GM18502 (cell line): ENCODE measurements at regions not wholly inside any gene's neighbourhood (a gene's known extent, or its start where the extent isn't known, plus 50 kb on each side); places are given as distances from the start of the nearest gene placed in this dataset.

Source experiments
- ATAC-seq: cut with Tn5 transposase; IDR thresholded peaks from one replicate; pipeline ENCODE4 v1.9.1; 2021; ENCODE audit warnings: mild to moderate bottlenecking; ENCODE audit not compliant: unreplicated experiment, poor library complexity

DNA sequence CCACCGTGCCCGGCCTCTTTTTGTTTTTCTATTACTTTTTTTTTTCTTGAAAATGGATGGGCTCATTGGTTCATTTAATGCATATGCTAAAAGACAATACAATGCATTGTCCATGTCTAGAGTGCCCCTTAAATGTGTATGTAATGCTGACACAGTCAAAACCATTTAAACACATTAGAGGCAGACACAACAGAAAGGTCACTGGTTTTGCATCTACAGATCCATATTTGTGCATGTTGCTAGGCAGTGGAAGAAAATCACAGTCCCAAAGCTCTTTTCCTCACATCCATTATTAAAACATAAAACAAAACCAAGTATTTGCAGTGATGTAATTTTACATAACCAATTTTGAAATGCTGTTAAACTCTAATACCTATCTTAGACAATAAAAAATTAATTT is 389.0 kb downstream of the TAF11L14 start:
- ATAC-seq: no peak

DNA sequence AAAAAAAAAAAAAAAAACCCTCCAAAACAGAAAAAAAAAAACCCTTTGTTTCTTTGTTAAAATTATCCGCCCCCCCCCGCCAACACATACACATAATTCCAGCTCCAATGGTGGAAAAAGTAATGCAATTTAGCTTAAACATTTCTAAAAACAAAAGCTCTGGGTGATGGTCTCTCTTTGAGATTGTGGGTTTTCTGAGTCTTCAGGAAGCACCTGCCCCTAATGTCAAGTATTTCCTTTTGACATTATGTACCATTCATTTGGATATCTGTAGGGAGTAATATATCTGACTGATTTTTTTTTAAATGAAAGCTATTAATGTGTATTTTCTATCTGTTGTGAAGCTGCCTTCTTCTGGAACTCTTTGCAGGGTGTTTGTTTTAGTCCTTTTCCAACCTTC is 389.7 kb downstream of the TAF11L14 start:
- ATAC-seq: no peak

DNA sequence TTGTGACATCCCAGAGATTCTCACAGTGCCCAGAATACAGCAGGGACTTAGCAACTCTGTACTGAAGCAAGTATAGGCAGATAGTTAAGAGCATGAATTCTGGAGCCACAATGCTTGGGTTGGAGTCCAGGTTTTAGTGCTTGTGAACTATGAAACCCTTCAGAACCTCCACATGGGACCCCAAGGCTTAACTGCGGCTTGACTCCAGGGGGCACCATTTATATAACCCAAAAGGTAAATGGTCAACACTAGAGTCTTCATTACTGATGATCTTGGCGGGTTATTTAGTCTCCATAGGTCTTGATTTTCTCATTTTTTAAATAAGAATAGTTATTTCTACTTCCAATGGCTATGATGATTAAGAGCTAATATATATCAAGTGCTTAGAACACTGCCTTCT is 390.3 kb downstream of the TAF11L14 start:
- no peak for ATAC-seq

DNA sequence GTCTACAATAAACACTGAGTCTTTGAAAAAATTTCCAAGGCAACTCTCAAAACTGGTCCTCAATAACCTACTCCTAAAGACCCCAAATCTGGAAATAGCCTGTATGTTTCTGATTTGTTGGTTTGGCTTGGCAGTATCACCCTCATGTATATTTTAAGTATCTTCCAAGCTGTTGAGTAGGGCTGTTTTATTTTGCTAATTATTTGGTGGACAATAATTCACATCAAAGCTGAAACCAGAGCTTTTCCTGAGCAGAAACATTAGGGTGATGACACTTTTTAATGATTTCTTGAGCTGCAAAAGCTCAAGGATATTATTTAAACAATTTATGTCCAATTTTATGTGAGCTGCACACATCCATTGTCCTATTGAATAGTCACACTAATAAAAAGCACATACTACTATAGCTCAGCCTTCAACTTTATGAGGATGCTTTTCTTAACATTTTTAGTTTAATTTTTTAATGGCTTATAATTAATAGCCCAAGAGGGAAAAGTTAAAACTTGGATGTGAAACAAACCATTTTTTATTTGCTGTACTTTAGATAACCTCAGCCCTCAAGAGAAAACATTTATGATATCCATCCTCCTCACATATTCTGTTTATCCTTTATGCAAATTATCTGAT is 393.1 kb downstream of the TAF11L14 start:
- ATAC-seq: no peak

- ATAC-seq: no peak
Measured at GRCh38 chr5:18028036-18028435, 393.8 kb downstream of the TAF11L14 start.

DNA sequence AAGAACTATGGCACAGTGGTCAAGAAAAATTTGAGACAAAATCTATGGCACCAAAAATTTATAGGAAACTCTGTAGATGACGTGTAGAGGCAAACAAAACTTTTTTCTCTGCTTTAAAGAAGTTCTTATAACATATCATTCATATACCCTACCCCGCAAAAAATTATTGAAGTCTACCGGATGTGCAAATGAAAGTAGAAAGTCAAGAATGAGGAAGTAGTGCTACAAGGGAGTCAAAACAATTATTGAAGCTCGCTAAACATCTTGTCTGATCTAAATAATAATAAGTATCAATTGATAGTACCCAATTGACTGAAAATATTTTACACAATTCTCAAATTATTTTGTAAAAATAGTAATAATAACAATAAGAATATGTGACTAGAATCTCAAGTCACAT is 398.5 kb downstream of the TAF11L14 start:
- no peak for ATAC-seq

GRCh38 chr5:18036531-18036930 is 402.3 kb downstream of the TAF11L14 start:
- no peak for ATAC-seq

DNA sequence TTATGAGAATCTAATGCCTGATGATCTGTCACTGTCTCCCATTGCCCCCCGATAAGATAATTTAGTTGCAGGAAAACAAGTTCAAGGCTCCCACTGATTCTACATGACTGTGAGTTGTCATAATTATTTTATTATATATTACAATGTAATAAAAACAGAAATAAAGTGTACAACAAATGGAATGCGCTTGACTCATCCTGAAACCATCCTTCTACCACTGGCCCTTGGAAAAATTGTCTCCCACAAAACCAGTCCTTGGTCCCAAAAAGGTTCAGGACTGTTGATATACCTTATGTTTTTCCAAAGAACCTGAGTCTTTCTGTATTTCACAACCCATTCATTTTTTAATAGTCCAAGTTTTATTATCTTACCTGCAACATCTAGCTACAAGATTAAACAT is 403.5 kb downstream of the TAF11L14 start:
- ATAC-seq: no peak

- no peak for ATAC-seq
Measured at GRCh38 chr5:18043344-18043743, 409.1 kb downstream of the TAF11L14 start.

GRCh38 chr5:18048449-18048848 is 414.2 kb downstream of the TAF11L14 start:
- no peak for ATAC-seq

DNA sequence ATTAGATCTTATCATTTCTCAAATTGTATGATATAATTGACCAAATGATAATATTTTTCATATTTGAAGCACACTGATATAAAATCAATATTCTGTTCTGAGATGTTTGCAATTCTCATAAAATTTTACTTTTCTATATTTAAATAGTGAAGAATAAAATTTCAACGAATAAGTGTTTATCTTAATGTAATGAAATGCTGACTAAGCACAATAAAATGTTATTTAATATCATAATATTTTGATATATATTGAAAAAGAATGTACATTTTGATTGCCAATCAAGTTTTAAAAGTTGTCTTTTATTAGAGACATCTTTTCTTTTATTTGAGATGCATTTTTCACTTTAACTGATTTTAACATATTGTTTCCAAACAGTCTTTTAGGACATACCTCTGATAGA is 416.1 kb downstream of the TAF11L14 start:
- no peak for ATAC-seq

GRCh38 chr5:18050776-18051175 is 416.5 kb downstream of the TAF11L14 start:
- ATAC-seq: no peak

DNA sequence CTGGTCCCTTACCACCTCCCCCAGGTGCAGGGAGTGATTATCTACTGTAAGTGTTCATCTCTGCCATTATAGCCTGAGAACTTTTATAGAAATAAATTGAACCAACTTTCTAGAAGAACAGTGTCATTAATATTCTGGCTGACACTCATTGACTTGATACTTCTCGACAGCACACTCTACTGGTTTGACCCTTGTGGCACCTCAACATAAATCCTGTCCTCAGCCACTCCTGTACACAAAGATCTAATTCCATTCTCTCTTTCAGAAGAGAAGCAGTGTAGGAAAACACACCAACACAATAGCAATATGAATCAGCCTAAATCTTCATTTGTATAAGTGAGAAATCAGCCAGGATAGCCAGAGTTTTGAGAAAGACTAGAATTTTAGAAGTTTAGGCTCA is 417.7 kb downstream of the TAF11L14 start:
- no peak for ATAC-seq

GRCh38 chr5:18052569-18052968 is 418.3 kb downstream of the TAF11L14 start:
- ATAC-seq: no peak

GRCh38 chr5:18057725-18058124 is 423.5 kb downstream of the TAF11L14 start:
- ATAC-seq: no peak

DNA sequence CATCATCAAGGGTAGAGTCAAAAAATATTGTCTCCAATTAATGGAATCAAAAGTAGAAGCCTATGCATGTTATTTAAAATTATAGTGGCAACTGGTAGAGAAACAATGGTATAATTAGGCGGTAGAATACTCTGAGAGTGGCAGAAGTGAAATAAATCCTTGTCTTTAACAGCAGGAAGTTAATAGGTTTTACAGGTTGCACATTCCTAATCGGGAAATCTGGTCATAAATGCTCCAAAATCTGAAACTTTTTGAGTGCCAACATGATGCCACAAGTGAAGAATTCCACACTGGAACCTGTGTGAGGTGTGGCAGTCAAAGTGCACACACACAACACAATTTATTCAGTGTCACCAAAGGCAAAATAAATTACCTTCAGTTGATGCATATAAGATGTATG is 433.4 kb downstream of the TAF11L14 start:
- no peak for ATAC-seq

DNA sequence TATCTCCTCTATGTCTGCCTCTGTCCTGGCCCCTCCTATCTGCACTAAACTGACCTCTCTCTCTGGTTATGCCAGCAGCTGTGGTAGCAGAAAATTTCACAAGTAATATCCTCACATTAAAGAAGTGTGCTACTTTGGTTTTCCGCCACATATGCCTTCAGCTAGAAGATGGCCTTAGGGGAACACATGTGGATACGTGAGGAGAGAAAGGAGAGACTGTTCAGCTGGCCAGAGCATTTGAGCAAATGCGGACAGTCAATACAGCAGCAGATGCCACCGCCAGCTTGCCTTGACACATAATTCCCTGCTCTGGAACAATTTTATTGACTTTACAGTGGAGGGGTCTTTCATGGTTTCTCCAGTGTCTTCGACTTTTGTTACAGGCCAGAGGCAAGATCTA is 434.6 kb downstream of the TAF11L14 start:
- no peak for ATAC-seq

DNA sequence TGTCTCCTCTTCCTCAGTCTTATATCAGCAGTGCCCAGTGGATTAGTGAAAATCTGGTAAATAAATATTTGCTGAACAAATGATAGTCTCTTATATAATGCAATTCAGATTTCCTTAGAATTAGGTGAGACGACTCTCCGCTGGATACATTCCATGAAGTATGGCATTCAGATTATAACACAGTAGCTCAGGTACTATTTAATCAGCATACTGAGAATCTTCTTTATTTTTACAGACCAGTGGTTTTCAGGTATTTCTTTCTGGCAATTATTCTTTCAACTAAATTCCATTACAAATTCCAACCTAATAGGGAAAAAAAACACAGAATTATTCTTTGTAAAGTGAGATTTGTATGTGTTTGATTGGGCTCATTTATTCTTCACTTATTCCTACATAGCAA is 435.5 kb downstream of the TAF11L14 start:
- no peak for ATAC-seq

DNA sequence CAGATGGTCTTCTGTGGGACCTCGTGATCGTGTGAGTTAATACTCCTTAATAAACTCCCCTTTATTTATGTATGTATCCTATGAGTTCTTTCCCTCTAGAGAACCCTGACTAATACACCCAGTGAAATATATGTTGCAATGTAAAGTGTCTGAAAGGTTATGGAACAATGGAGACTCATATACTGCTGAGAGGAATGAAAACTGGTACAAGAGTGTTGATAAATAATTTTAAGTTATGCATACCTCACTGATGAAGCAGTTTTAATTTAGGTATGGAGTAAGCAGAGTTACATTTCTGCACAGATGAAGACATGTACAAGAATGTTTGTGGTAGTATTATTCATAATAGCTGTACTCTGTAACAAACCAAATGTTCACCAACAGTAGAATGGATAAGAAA is 438.3 kb downstream of the TAF11L14 start:
- no peak for ATAC-seq

DNA sequence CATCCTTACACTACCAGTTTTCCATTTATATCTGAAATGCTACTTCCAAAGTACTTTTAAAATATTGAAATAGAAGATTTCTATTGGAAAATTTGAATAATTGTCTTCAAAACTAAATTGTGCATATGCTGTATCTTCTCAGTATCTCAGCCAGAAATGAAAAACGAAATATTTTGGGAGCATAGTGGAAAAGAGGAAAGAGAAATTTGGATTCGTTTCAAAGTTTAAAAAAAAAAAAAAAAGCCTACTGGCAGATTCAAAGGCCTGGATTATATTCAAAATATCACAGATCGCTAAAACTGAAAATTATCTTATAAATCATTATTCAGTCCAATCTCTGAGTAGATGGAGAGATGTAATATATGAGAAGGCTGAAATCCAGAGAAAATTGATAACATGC is 440.7 kb downstream of the TAF11L14 start:
- no peak for ATAC-seq

GRCh38 chr5:18078157-18078556 is 443.9 kb downstream of the TAF11L14 start:
- ATAC-seq: no peak

DNA sequence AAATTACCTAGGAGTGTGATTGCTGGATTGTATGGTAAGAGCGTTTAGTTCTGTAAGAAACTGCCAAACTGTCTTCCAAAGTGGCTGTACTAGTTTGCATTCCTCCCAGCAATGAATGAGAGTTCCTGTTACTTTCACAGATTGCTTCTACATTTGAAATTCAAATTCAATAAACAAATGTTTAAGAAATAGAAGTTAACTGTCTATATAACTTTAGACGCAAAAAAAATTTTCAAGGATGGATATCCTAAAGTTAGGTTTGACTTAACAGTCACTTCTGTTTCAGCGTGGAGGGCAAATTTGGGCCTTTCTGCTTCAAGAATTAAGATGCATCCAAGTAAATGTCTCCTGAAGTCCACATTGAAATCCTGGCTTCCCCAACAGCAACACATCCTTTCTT is 445.6 kb downstream of the TAF11L14 start:
- no peak for ATAC-seq

GRCh38 chr5:18088020-18088579 is 453.8 kb downstream of the TAF11L14 start:
- no peak for ATAC-seq
